ENCODE measurements at regions not wholly inside any gene's neighbourhood (a gene's known extent, or its start where the extent isn't known, plus 50 kb on each side); places are given as distances from the start of the nearest gene placed in this dataset.

DNA sequence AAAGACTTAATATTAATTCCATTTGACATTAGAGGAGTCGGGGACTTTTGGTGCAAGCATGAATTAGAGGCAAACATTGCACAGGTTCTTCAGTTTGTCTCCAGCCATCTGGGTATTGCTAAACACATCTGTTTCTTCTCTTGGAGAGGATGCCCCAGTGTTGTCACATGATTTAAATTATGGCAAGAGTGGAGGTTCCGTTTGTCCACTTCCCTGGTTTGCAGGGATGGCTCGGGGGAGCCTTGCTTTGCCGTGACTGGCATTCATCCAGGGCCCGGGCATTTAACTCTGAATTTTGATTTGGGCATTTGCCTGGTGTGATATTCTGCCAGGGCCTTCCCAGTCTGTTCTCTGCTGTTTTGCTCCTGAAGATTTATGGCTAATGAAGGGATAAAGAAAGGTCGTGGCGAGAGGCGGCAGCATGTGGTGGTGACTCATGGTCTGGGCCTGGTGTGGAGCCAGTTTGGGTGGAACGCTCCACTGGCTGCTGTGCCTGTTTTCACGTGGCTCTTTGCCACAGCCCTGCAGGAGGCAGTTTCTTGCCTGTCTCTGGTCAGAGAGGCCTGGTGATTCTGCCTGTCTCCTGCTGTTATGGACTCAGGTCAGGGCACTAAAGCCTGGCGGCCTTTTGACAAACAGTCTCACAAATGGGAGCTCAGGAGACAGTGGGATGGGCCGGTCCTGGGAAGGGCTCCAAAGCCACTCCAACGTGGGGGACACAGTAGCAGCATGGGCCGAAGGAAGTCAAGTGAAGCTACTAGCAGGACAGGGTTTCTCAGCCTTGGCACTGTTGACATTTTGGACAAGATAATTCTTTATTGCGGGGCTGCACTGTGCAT is 99.4 kb upstream of the PGRMC2 start:
- H3K4me3 Mint-ChIP-seq, result no peak overlapping the region
- H3K9me3 Mint-ChIP-seq, result no peaks in the 10 kb centered on the region
- peak; percentile 36 for DNase-seq
- H3K4me1 Mint-ChIP-seq, result peaks cover 56% of the 10 kb centered on the region
- H3K27ac Mint-ChIP-seq, result peak overlapping the region; percentile 99
- no peaks in the 10 kb centered on the region for H3K36me3 Mint-ChIP-seq (ENCODE audit: low read depth)
- H3K27me3 Mint-ChIP-seq (ENCODE audit: low read depth, poor library complexity), result no peaks in the 10 kb centered on the region
- TF ChIP-seq, protein P1, sequence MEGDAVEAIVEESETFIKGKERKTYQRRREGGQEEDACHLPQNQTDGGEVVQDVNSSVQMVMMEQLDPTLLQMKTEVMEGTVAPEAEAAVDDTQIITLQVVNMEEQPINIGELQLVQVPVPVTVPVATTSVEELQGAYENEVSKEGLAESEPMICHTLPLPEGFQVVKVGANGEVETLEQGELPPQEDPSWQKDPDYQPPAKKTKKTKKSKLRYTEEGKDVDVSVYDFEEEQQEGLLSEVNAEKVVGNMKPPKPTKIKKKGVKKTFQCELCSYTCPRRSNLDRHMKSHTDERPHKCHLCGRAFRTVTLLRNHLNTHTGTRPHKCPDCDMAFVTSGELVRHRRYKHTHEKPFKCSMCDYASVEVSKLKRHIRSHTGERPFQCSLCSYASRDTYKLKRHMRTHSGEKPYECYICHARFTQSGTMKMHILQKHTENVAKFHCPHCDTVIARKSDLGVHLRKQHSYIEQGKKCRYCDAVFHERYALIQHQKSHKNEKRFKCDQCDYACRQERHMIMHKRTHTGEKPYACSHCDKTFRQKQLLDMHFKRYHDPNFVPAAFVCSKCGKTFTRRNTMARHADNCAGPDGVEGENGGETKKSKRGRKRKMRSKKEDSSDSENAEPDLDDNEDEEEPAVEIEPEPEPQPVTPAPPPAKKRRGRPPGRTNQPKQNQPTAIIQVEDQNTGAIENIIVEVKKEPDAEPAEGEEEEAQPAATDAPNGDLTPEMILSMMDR (IDR thresholded peaks at IDR 0.05), result no peak

DNA sequence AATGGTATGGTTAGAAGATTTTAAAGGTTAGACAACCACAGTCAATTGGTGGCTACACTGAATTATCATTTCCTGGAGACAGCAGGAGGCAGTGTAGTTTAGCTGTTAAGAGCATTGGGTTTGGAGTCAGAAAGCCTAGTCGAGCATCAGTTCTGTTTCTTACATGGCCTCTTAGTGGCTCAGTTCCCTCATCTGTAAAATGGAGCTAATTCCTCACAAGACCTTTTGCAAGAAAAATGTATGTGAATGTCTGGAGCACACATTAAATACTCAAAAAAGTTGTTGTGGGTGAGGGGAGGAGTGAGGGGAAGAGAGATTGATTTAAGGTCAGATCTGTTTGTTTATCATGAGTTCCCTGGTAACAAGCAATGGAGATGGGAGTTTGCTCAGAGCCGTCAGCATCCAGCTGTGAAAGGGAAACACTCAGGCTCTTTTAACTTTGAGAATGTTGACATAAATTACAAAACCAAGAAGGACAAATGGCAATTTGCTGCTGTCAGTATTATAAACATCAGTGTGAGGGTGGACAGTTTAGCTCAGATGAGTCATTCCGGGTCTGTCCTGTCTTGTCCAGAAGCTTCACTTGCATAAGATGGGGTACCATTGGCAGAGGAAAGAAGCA is 98.2 kb upstream of the PGRMC2 start:
- Mint-ChIP-seq H3K4me1 (peaks cover 58% of the 10 kb centered on the region), H3K27ac (peak overlapping the region; percentile 99), H3K27me3 (ENCODE audit: low read depth, poor library complexity) (no peaks in the 10 kb centered on the region), H3K9me3 (no peaks in the 10 kb centered on the region), H3K36me3 (ENCODE audit: low read depth) (no peaks in the 10 kb centered on the region), H3K4me3 (no peak overlapping the region)
- TF ChIP-seq, protein P1 (IDR thresholded peaks at IDR 0.05), result no peak
- DNase-seq, result no peak

DNA sequence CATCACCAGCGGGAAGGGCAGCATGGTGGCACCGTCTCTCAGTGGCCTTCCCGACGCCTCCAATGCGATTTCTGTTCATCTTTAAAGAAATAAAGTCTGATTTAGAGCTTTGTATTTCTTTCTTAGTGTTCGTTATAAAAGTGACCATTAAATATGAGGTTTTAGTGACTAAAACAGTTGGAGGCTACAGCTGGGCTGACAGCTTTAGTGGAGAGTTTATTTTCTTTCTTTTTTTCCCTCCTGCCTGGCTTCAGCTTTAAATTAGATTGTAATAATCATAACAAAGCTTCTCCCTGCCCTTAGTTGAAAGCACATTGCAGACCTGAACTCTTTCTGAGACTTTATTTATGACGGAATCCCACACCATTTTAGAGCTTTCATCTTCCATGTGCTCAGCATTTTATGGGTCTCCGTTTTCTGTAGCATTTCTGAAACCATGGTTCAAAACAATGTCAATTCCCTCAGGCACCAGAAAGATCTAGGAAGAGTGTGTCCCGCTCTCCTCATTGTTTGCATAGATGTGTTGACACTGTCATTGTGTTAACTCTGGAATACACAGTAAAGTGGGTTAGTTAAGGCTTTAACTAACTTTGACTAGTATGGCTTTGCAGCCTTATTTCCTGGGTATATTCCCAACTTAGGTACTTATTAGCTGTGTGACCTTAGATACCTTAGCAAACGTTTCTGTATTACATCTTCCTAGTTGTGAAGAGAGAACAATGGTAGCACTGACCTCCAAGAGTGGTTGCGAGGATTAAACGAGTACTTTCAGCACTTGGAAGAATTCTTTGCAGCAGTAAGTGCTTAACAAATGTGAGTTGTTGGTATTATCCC is 97.4 kb upstream of the PGRMC2 start:
- TF ChIP-seq, protein P1 (IDR thresholded peaks at IDR 0.05), result no peak
- Mint-ChIP-seq H3K27ac (peak overlapping the region; percentile 99), H3K4me3 (no peak overlapping the region), H3K36me3 (ENCODE audit: low read depth) (no peaks in the 10 kb centered on the region), H3K27me3 (ENCODE audit: low read depth, poor library complexity) (no peaks in the 10 kb centered on the region), H3K4me1 (peaks cover 64% of the 10 kb centered on the region), H3K9me3 (no peaks in the 10 kb centered on the region)
- no peak for DNase-seq

DNA sequence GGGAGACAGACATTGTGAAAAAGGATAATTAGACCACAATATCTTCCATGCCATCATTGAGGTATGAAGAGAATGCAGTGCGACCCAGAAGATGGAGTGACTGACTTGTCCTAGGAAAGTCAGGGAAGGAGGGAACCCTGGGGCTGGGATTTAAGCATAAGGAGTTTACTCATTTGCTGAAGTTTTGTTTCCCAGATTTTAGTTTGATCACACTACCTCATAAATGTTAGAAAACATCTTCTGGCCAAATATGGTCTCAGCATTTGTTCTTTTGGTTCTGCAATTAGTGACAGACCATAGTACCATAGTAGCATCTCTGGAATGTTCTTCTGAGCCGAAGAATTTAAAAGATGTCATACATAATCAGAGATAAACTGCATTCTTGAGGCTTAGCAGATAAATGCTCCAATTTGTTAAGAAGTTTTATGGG is 96.5 kb upstream of the PGRMC2 start:
- no peaks in the 10 kb centered on the region for H3K27me3 Mint-ChIP-seq (ENCODE audit: low read depth, poor library complexity)
- no peak overlapping the region for H3K4me3 Mint-ChIP-seq
- H3K36me3 Mint-ChIP-seq (ENCODE audit: low read depth), result peaks cover under 1% of the 10 kb centered on the region
- H3K9me3 Mint-ChIP-seq, result peaks cover under 1% of the 10 kb centered on the region
- TF ChIP-seq, protein P1 (IDR thresholded peaks at IDR 0.05), result no peak
- no peak for DNase-seq
- peaks cover 65% of the 10 kb centered on the region for H3K4me1 Mint-ChIP-seq
- no peak overlapping the region for H3K27ac Mint-ChIP-seq

DNA sequence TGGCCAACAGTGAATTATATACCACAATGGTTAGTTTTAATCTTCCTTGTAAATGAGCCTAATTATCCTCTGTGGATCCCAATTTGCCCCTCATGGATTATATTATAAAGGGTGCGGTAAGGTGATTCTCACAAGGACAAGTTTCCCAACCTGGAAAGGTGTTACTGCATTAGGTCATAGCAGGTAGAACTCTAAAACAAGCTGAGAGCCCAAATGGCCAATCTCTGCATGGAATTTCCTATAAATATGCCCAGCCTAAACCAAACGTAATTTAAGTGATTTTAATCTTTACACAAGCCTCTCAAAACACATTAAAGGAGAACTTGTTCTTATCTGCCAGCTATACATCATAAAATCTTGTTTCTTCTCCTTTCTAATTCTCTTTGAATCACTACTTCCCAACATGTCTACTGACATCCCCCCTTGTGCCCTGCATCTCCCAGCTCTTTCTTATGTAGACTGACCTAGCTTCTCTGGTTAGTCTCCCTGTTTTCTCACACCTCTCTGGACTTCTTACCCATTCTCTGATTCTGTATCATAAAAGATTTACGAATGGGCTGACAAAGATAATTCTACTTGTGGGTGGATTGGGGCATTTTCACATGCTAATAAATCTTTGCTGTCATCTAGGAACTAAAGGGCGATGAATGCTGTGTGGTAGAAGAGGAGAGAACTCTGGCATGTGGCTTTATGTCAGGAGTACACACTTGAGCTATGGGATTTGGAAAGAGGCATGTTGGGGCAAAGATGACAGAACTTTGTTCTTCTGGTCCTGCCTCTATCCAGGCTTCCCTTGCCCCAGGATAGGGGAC is 94.3 kb upstream of the PGRMC2 start:
- Mint-ChIP-seq H3K27ac (no peak overlapping the region), H3K4me3 (no peak overlapping the region), H3K9me3 (peaks cover 21% of the 10 kb centered on the region), H3K4me1 (peaks cover 50% of the 10 kb centered on the region), H3K27me3 (ENCODE audit: low read depth, poor library complexity) (no peaks in the 10 kb centered on the region), H3K36me3 (ENCODE audit: low read depth) (peaks cover 18% of the 10 kb centered on the region)
- TF ChIP-seq, protein P1 (IDR thresholded peaks at IDR 0.05), result no peak
- DNase-seq, result no peak

Data from nephron progenitor cell (in vitro differentiated cells).